ENCODE measurements at regions not wholly inside any gene's neighbourhood (a gene's known extent, or its start where the extent isn't known, plus 50 kb on each side); places are given as distances from the start of the nearest gene placed in this dataset.

DNA sequence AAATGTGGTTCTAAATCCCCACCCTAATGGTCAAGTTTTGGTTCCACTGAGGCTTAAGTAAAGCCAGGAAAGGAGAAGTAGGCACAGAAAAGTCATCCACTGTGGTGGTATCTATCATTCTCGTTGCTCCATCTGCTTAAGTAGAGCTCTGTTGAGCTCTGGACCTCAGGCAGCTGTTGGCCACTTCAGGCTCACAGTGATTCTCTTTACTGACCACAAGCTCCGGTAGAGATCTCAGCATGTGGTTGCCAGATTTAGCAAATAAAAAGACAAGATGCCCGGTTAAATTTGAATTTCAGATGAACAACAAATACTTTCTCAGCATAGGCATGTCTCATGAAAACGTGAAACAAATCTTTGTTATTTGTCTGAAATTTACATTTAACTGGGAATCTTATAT is 132.3 kb upstream of the PTCHD1 start:
- intact Hi-C loops (cut with DNase I): no loop called here
- TF ChIP-seq POLR2A (IDR thresholded peaks at IDR 0.05): no peak
- TF ChIP-seq, protein P1, sequence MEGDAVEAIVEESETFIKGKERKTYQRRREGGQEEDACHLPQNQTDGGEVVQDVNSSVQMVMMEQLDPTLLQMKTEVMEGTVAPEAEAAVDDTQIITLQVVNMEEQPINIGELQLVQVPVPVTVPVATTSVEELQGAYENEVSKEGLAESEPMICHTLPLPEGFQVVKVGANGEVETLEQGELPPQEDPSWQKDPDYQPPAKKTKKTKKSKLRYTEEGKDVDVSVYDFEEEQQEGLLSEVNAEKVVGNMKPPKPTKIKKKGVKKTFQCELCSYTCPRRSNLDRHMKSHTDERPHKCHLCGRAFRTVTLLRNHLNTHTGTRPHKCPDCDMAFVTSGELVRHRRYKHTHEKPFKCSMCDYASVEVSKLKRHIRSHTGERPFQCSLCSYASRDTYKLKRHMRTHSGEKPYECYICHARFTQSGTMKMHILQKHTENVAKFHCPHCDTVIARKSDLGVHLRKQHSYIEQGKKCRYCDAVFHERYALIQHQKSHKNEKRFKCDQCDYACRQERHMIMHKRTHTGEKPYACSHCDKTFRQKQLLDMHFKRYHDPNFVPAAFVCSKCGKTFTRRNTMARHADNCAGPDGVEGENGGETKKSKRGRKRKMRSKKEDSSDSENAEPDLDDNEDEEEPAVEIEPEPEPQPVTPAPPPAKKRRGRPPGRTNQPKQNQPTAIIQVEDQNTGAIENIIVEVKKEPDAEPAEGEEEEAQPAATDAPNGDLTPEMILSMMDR (IDR thresholded peaks at IDR 0.05): no peak
- Histone ChIP-seq H3K4me3 (no peak overlapping the region), H3K27me3 (no peaks in the 10 kb centered on the region), H3K27ac (no peak overlapping the region), H3K9me3 (no peaks in the 10 kb centered on the region), H3K36me3 (no peaks in the 10 kb centered on the region), H3K4me1 (no peaks in the 10 kb centered on the region)
- DNase-seq: no peak
- WGBS, 2 donors: 40 to 45% methylated on average over 4 of the region's 4 CpGs

DNA sequence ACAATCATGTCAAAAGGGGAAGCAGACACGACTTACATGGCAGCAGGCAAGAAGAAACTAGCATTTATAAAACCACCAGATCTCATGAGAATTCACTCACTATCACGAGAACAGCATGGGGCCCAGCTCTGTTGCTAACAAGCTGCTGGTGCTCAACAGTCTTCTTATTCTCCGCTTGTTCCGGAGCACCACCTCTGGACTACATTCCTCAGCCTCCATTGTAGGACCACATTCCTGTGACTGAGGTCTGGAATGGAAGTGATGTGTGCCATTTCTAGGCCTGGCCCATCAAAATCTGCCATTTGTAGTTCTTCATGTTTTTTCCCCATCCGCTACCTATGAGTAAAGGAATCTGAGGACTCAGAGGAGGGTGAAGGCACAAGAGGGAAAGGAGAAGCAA is 111.5 kb upstream of the PTCHD1 start:
- DNase-seq: no peak
- H3K36me3 ChIP-seq: no peaks in the 10 kb centered on the region
- H3K27me3 ChIP-seq: no peaks in the 10 kb centered on the region
- H3K9me3 ChIP-seq: no peaks in the 10 kb centered on the region
- intact Hi-C loops (cut with DNase I): no loop called here
- no peak overlapping the region for H3K4me3 ChIP-seq
- TF ChIP-seq POLR2A (IDR thresholded peaks at IDR 0.05): no peak
- TF ChIP-seq, protein P1 (IDR thresholded peaks at IDR 0.05): no peak
- no peaks in the 10 kb centered on the region for H3K4me1 ChIP-seq
- 77 to 83% methylated on average over 3 to 5 of the region's 5 CpGs for WGBS, 2 donors
- no peak overlapping the region for H3K27ac ChIP-seq

DNA sequence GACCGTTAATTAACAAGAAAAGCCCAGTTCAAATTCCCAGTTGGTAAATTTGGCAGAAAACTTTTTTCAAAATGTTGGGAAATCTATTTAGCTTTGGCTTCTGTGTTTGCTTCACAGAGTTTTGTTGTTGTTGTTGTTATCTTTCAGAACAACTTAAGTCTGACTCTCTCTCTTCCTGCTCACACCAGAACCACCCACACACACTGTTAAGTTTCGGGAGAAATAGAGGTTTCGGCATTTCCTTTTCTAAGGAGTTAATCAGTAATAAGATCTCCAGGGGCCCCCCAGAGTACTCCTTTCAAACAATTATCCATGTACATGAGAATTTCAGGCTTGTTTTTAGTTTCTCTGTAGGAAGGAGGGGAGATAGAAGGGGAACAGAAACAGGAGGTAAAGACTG is 106.2 kb upstream of the PTCHD1 start:
- 60 to 64% methylated on average over 3 of the region's 3 CpGs for WGBS, 2 donors
- H3K4me1 ChIP-seq: no peaks in the 10 kb centered on the region
- no peak for TF ChIP-seq POLR2A (IDR thresholded peaks at IDR 0.05)
- TF ChIP-seq, protein P1 (IDR thresholded peaks at IDR 0.05): no peak

DNA sequence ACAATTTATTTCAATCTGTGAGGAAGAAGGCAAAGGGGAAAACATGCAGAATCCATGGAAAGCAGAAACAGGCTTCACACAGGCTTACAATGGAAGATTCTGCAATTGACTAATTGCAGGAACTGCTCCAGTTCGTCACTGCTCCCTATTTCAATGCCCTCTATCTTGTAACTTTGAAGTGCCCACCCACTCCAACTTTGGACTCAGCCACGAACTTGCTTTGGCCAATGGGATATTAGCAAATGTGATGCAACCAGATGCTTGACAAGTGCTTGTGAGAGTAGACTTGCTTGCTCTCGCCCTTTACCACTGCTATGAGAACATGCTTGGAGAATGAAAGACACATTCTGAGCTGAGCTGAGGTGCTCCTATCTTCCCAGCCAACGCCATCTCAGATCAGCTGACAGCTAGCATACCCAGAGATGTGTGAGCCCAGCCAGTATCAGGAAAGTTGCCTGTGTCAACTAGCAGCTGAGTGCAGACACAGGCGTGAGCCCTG is 105.7 kb upstream of the PTCHD1 start:
- no peaks in the 10 kb centered on the region for H3K9me3 ChIP-seq
- H3K4me1 ChIP-seq: no peaks in the 10 kb centered on the region
- intact Hi-C loops (cut with DNase I): no loop called here
- no peak overlapping the region for H3K27ac ChIP-seq
- no peak overlapping the region for H3K4me3 ChIP-seq
- DNase-seq: no peak
- H3K27me3 ChIP-seq: no peaks in the 10 kb centered on the region
- TF ChIP-seq, protein P1 (IDR thresholded peaks at IDR 0.05): no peak
- TF ChIP-seq POLR2A (IDR thresholded peaks at IDR 0.05): no peak
- H3K36me3 ChIP-seq: no peaks in the 10 kb centered on the region
- 35 to 41% methylated on average over 3 to 4 of the region's 5 CpGs for WGBS, 2 donors

More for the DNA sequence above, 106.2 kb upstream of the PTCHD1 start:
- DNase-seq: no peak
- no peaks in the 10 kb centered on the region for H3K9me3 ChIP-seq
- intact Hi-C loops (cut with DNase I): no loop called here
- no peaks in the 10 kb centered on the region for H3K27me3 ChIP-seq
- H3K27ac ChIP-seq: no peak overlapping the region
- H3K4me3 ChIP-seq: no peak overlapping the region
- H3K36me3 ChIP-seq: no peaks in the 10 kb centered on the region

DNA sequence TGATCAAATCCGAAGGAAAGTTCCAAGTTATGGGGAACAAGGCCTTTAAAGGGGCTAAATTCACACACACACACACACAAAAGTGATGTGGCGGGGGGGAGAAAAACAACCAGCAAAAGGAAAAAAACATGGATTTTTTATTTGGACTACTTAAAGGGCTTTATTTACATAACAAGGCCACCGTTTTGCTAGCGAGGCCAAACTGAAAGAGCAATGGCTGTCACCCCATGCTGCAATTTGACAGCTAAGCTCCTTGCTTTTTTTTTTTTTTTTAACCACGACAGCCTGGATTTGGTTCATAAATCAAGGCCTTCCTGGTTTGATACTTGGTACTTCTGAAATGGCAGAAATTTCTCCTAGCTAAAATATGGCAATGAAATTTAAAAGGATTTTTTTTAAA is 99.6 kb upstream of the PTCHD1 start:
- no peak overlapping the region for H3K4me3 ChIP-seq
- no peaks in the 10 kb centered on the region for H3K27me3 ChIP-seq
- TF ChIP-seq, protein P1 (IDR thresholded peaks at IDR 0.05): no peak
- TF ChIP-seq POLR2A (IDR thresholded peaks at IDR 0.05): no peak
- intact Hi-C loops (cut with DNase I): no loop called here
- 48 to 72% methylated on average over 4 to 5 of the region's 5 CpGs for whole genome bisulfite sequencing, 2 donors
- DNase-seq: no peak
- no peak overlapping the region for H3K27ac ChIP-seq
- H3K9me3 ChIP-seq: no peaks in the 10 kb centered on the region
- H3K4me1 ChIP-seq: no peaks in the 10 kb centered on the region
- H3K36me3 ChIP-seq: no peaks in the 10 kb centered on the region

Measured in esophagus squamous epithelium (tissue), 5 donors.